Osteoblast (primary cell): ENCODE measurements at regions not wholly inside any gene's neighbourhood (a gene's known extent, or its start where the extent isn't known, plus 50 kb on each side); places are given as distances from the start of the nearest gene placed in this dataset.

Experiments
- DNase-seq: peaks from one replicate; pipeline ENCODE4 v3.0.0; 2011; ENCODE audit warnings: low spot score, mixed read lengths; ENCODE audit not compliant: insufficient read length; ENCODE audit errors: missing footprints
- H2AFZ ChIP-seq: 2 replicates; pipeline ENCODE4 v1.6.0; 2011; ENCODE audit warnings: mild to moderate bottlenecking, low read length
- H3K27ac ChIP-seq: 2 replicates; pipeline ENCODE4 v1.5.1; 2011; ENCODE audit warnings: mild to moderate bottlenecking, low read depth, low read length, moderate library complexity
- H3K27me3 ChIP-seq: 2 replicates; pipeline ENCODE4 v1.6.0; 2012; ENCODE audit warnings: mild to moderate bottlenecking, control low read depth, inconsistent platforms, low read length, moderate library complexity; ENCODE audit not compliant: insufficient read depth
- H3K36me3 ChIP-seq: 2 replicates; pipeline ENCODE4 v1.5.1; 2011; ENCODE audit warnings: mild to moderate bottlenecking, low read length, control low read depth, moderate library complexity; ENCODE audit not compliant: insufficient read depth
- H3K4me1 ChIP-seq: 2 replicates; pipeline ENCODE4 v1.5.1; 2011; ENCODE audit warnings: mild to moderate bottlenecking, low read length, control low read depth, moderate library complexity; ENCODE audit not compliant: insufficient read depth
- H3K4me2 ChIP-seq: 2 replicates; pipeline ENCODE4 v1.6.0; 2011; ENCODE audit warnings: mild to moderate bottlenecking, low read length; ENCODE audit not compliant: insufficient read depth
- H3K4me3 ChIP-seq: fragments of 200-600 bp; sonication (generic); 3 replicates; pipeline ENCODE4 v1.5.1; 2012; ENCODE audit warnings: mild to moderate bottlenecking, low read length, inconsistent platforms; ENCODE audit not compliant: insufficient read depth
- H3K79me2 ChIP-seq: 2 replicates; pipeline ENCODE4 v1.6.0; 2012; ENCODE audit warnings: mild to moderate bottlenecking, low read length, control low read depth, inconsistent platforms; ENCODE audit not compliant: insufficient read depth
- H3K9me3 ChIP-seq: 2 replicates; pipeline ENCODE4 v1.5.1; 2011; ENCODE audit warnings: low read depth, low read length, control low read depth
- H4K20me1 ChIP-seq: 2 replicates; pipeline ENCODE4 v1.6.0; 2012; ENCODE audit warnings: mild to moderate bottlenecking, low read length, control low read depth; ENCODE audit not compliant: insufficient read depth
- TF ChIP-seq, protein P1 (sequence below): IDR thresholded peaks from 2 replicates; pipeline ENCODE4 v1.5.1; 2011; ENCODE audit warnings: mild to moderate bottlenecking, low read depth, low read length, moderate library complexity; ENCODE audit errors: extremely low read depth

DNA sequence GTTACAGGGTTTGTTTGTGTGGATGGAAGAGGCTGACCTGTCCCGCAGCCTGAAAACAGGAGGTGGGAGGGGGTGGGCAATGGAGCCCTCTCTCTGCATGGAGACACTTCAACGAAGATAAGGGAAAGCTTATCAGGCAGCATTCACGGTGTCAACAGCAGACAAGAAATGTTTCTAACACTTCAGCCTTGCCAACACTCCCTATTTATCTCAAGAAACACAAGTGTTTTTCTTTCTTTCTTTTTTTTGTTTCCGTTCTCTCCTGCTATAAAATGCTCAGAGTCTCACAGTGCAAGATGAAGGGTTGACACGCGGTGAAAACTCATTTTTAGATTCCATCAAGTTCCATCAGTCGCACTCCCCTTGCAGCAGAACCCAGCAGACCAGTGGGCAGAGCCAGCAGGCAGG lies 594.4 kb downstream of the MATN1 start:
- no peaks in the 10 kb centered on the region for H3K27me3 ChIP-seq
- DNase-seq, result no peak

DNA sequence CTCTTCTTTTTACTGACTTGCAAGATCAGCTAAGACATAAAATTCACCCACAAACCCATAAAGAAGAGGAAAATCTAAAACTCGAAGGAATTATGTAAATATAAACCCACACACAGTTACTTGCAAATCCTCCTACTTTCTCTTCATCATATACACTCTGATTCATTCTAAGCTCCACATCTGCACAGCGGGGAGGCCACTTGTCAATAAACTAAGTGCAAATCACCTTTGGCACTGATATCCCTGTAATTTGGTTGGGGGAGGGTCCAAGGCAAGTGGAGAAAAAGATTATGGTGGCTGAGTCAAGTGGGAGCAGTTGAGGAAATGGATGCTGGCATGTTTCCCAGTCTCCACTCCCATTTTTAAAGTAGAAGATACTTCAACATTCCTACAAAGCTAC lies 596.5 kb downstream of the MATN1 start:
- no peaks in the 10 kb centered on the region for H3K36me3 ChIP-seq
- no peak overlapping the region for H3K4me2 ChIP-seq
- H2AFZ ChIP-seq, result no peak overlapping the region
- H3K27ac ChIP-seq, result no peak overlapping the region
- no peak overlapping the region for H3K4me3 ChIP-seq
- H3K9me3 ChIP-seq, result no peaks in the 10 kb centered on the region
- no peak for DNase-seq
- H3K79me2 ChIP-seq, result no peaks in the 10 kb centered on the region
- H4K20me1 ChIP-seq, result no peaks in the 10 kb centered on the region
- TF ChIP-seq, protein P1, sequence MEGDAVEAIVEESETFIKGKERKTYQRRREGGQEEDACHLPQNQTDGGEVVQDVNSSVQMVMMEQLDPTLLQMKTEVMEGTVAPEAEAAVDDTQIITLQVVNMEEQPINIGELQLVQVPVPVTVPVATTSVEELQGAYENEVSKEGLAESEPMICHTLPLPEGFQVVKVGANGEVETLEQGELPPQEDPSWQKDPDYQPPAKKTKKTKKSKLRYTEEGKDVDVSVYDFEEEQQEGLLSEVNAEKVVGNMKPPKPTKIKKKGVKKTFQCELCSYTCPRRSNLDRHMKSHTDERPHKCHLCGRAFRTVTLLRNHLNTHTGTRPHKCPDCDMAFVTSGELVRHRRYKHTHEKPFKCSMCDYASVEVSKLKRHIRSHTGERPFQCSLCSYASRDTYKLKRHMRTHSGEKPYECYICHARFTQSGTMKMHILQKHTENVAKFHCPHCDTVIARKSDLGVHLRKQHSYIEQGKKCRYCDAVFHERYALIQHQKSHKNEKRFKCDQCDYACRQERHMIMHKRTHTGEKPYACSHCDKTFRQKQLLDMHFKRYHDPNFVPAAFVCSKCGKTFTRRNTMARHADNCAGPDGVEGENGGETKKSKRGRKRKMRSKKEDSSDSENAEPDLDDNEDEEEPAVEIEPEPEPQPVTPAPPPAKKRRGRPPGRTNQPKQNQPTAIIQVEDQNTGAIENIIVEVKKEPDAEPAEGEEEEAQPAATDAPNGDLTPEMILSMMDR, result no peak
- no peaks in the 10 kb centered on the region for H3K4me1 ChIP-seq
- H3K27me3 ChIP-seq, result no peaks in the 10 kb centered on the region

More for the DNA sequence above, 594.4 kb downstream of the MATN1 start:
- no peak overlapping the region for H3K27ac ChIP-seq
- H3K4me3 ChIP-seq, result no peak overlapping the region
- H3K4me2 ChIP-seq, result no peak overlapping the region
- TF ChIP-seq, protein P1, result no peak
- no peaks in the 10 kb centered on the region for H3K79me2 ChIP-seq
- H2AFZ ChIP-seq, result no peak overlapping the region
- no peaks in the 10 kb centered on the region for H3K4me1 ChIP-seq
- no peaks in the 10 kb centered on the region for H3K9me3 ChIP-seq
- H4K20me1 ChIP-seq, result no peaks in the 10 kb centered on the region
- no peaks in the 10 kb centered on the region for H3K36me3 ChIP-seq

GRCh38 chr1:30125821-30126170 lies 597.6 kb downstream of the MATN1 start:
- Histone ChIP-seq H3K4me2 (no peak overlapping the region), H2AFZ (no peak overlapping the region), H3K27ac (no peak overlapping the region), H3K79me2 (no peaks in the 10 kb centered on the region), H3K4me1 (no peaks in the 10 kb centered on the region), H3K9me3 (no peaks in the 10 kb centered on the region), H4K20me1 (no peaks in the 10 kb centered on the region), H3K4me3 (no peak overlapping the region), H3K36me3 (no peaks in the 10 kb centered on the region), H3K27me3 (no peaks in the 10 kb centered on the region)
- TF ChIP-seq, protein P1, result no peak
- DNase-seq, result no peak

GRCh38 chr1:30125021-30125820 lies 598.2 kb downstream of the MATN1 start:
- no peak overlapping the region for H3K4me3 ChIP-seq
- no peak overlapping the region for H3K4me2 ChIP-seq
- no peaks in the 10 kb centered on the region for H3K36me3 ChIP-seq
- TF ChIP-seq, protein P1, result no peak
- H3K27ac ChIP-seq, result no peak overlapping the region
- no peaks in the 10 kb centered on the region for H3K4me1 ChIP-seq
- H4K20me1 ChIP-seq, result no peaks in the 10 kb centered on the region
- no peak overlapping the region for H2AFZ ChIP-seq
- no peaks in the 10 kb centered on the region for H3K9me3 ChIP-seq
- no peaks in the 10 kb centered on the region for H3K79me2 ChIP-seq
- DNase-seq, result no peak
- H3K27me3 ChIP-seq, result no peaks in the 10 kb centered on the region
